ENCODE measurements at regions not wholly inside any gene's neighbourhood (a gene's known extent, or its start where the extent isn't known, plus 50 kb on each side); places are given as distances from the start of the nearest gene placed in this dataset.

DNA sequence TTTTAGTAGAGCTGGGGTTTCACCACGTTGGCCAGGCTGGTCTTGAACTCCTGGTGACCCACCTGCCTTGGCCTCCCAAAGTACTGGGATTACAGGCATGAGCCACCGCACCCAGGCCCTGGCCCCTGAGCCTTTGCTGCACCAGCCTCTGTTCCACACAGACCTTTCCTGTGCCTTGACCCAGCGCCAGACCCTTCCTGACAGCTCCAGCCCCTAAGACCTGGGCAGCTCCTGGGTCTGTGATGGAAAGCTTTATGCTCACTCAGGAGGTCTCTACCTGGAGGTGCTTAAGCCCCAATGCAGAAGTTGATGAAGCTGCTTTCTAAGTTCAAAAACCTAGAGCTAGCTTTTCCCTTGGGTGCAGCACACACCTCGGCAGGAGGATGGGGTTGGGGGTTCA is 58.8 kb upstream of the NEK6 start:
- FAIRE-seq, result no peak
- TF ChIP-seq, protein P1, sequence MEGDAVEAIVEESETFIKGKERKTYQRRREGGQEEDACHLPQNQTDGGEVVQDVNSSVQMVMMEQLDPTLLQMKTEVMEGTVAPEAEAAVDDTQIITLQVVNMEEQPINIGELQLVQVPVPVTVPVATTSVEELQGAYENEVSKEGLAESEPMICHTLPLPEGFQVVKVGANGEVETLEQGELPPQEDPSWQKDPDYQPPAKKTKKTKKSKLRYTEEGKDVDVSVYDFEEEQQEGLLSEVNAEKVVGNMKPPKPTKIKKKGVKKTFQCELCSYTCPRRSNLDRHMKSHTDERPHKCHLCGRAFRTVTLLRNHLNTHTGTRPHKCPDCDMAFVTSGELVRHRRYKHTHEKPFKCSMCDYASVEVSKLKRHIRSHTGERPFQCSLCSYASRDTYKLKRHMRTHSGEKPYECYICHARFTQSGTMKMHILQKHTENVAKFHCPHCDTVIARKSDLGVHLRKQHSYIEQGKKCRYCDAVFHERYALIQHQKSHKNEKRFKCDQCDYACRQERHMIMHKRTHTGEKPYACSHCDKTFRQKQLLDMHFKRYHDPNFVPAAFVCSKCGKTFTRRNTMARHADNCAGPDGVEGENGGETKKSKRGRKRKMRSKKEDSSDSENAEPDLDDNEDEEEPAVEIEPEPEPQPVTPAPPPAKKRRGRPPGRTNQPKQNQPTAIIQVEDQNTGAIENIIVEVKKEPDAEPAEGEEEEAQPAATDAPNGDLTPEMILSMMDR (IDR thresholded peaks at IDR 0.05; ENCODE audit: insufficient read depth, missing control alignments), result no peak
- DNase-seq (ENCODE audit: insufficient read length, low spot score), result no peak

DNA sequence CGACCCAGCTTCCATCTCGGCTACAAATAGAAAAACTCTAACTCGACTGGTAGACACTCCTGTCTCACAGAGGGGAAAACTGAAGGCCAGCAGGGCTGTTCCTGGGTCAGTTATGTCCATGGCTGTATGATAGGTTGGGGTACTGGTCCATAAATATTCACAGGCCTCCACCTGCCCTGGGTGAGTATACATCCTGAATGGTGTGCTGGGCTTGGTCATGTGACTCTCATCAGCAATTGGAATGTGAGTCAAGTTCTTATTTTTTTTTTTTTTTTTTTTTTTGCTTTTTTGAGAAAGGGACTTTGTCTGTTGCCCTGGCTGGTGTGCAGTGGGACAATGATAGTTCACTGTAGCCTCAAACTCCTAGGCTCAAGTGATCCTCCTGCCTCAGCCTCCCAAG is 58.3 kb upstream of the NEK6 start:
- FAIRE-seq, result no peak
- TF ChIP-seq, protein P1 (IDR thresholded peaks at IDR 0.05; ENCODE audit: insufficient read depth, missing control alignments), result no peak
- DNase-seq (ENCODE audit: insufficient read length, low spot score), result no peak

DNA sequence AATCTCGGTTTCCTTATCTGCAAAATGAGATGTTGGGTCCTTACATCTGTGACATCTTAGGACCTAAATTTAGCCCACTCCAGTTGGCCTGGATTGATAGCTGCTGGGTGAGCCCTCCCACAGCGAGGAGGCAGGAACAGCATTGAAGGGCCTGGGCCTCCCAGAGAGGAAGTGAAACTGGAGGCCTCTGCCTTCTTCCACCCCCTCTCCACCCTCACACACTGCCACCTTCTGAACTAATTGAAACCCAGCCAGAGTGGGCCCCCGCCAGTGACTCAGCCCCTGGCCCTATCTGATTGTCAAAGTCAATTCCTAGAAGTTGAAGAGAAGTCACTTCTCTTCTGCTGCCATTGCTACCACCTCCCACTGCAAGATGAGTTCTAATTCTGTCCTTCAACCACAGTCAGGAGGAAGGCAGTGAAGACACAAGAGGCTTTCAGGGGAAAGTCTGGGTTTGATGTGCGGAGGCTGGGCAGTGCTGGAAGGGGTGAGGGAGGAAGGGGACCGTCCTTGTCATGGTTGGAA is 55.2 kb upstream of the NEK6 start:
- TF ChIP-seq, protein P1 (IDR thresholded peaks at IDR 0.05; ENCODE audit: insufficient read depth, missing control alignments), result no peak
- no peak for DNase-seq (ENCODE audit: insufficient read length, low spot score)
- no peak for FAIRE-seq

DNA sequence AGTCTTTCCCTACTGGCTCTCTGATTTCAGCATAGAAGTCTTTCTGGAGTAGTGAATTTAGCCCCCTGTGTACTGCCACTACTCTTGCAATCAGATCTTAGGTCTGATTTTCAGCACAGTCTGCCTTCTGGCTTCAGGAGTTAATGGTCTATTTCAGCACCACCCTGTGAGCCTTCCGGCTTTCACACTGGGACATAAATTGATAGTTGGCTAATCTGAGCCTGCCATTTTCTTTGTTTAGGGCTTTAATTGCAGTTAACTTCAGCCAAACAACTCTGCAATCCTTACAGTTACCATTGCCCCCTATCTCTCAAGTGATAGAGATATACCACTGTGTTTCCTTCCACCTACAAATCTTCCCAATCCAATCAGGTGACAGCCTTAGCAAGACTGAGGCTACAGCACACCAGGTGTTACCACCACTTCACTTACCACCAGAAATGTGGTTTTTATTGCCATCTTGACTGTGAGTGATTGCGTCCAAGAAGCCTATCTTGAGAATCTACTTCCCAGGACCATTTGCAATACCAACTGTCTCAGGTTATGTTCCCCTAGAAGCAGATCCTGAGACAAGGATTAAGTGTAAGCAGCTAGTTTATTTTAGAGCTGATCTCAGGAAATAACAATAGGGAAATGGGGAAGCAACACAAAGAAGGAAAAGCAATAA is 51.9 kb upstream of the NEK6 start:
- DNase-seq (ENCODE audit: insufficient read length, low spot score) (no peak), FAIRE-seq (no peak)
- TF ChIP-seq, protein P1 (IDR thresholded peaks at IDR 0.05; ENCODE audit: insufficient read depth, missing control alignments), result no peak

DNA sequence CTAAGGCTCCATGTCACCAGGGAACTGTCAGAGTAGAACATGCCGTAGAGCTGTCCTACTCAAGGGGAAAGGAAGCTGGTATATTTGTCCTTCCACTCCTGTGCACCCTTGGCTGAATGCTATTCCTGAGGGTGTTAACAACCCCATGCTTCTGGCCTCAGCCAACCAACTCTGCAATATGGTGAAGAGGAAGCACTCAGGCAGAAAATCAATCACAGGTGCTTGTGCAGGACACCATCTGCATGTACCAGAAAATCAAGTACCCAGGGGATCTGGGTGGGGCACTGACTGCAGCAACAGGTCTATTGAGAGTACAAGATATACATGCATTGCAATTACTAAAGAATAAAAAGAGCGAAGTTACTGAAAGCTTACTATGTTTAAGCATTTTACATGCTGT is 51.4 kb upstream of the NEK6 start:
- FAIRE-seq, result no peak
- TF ChIP-seq, protein P1 (IDR thresholded peaks at IDR 0.05; ENCODE audit: insufficient read depth, missing control alignments), result no peak

More for the DNA sequence above, 51.4 kb upstream of the NEK6 start:
- no peak for DNase-seq (ENCODE audit: insufficient read length, low spot score)

Measured in D721Med (cell line).